KMS-11 (cell line): ENCODE measurements at regions not wholly inside any gene's neighbourhood (a gene's known extent, or its start where the extent isn't known, plus 50 kb on each side); places are given as distances from the start of the nearest gene placed in this dataset.

Source experiments
- H2AFZ ChIP-seq: fragments of 200-600 bp; sonication (generic); 2 replicates; pipeline ENCODE4 v1.6.1; 2016; ENCODE audit warnings: antibody characterized with exemption, mixed run types, low read depth
- H3K27ac ChIP-seq: fragments of 200-600 bp; sonication (generic); 2 replicates; pipeline ENCODE4 v1.6.1; 2016; ENCODE audit warnings: mild to moderate bottlenecking, mixed run types
- H3K27me3 ChIP-seq: fragments of 200-600 bp; sonication (generic); 2 replicates; pipeline ENCODE4 v1.6.1; 2017; ENCODE audit warnings: mild to moderate bottlenecking, low read depth, mixed run types, moderate library complexity; ENCODE audit not compliant: insufficient read depth
- H3K36me3 ChIP-seq: fragments of 200-600 bp; sonication (generic); 2 replicates; pipeline ENCODE4 v1.6.1; 2017; ENCODE audit warnings: mild to moderate bottlenecking, mixed run types; ENCODE audit not compliant: insufficient read depth
- H3K4me1 ChIP-seq: fragments of 200-600 bp; sonication (generic); 2 replicates; pipeline ENCODE4 v1.6.1; 2016; ENCODE audit warnings: mild to moderate bottlenecking, low read depth, mixed run types; ENCODE audit not compliant: poor library complexity, severe bottlenecking
- H3K4me2 ChIP-seq: fragments of 200-600 bp; sonication (generic); 2 replicates; pipeline ENCODE4 v1.7.0; 2016; ENCODE audit warnings: mild to moderate bottlenecking, mixed run types
- H3K4me3 ChIP-seq: fragments of 200-600 bp; sonication (generic); IDR thresholded peaks from 2 replicates; pipeline ENCODE4 v1.6.1; 2017; ENCODE audit warnings: low read depth, low read length, mixed read lengths; ENCODE audit not compliant: insufficient read depth
- H3K79me2 ChIP-seq: fragments of 200-600 bp; sonication (generic); 2 replicates; pipeline ENCODE4 v1.6.1; 2016; ENCODE audit warnings: low read depth, mixed run types; ENCODE audit not compliant: insufficient read depth
- H3K9ac ChIP-seq: fragments of 200-600 bp; sonication (generic); 2 replicates; pipeline ENCODE4 v1.6.1; 2016; ENCODE audit warnings: mild to moderate bottlenecking, mixed run types
- H4K20me1 ChIP-seq: fragments of 200-600 bp; sonication (generic); 2 replicates; pipeline ENCODE4 v1.6.1; 2016; ENCODE audit warnings: mild to moderate bottlenecking, mixed run types; ENCODE audit not compliant: insufficient read depth
- TF ChIP-seq, protein P1 (sequence below): fragments of 200-600 bp; sonication (generic); conservative IDR thresholded peaks from 2 replicates; pipeline ENCODE4 v1.6.1; 2017; ENCODE audit warnings: low read depth, mild to moderate bottlenecking, antibody characterized with exemption, low read length, moderate library complexity, mixed read lengths

GRCh38 chr5:136924490-136924889, 559.1 kb upstream of the TRPC7 start:
- H3K9ac ChIP-seq, result no peak overlapping the region
- no peaks in the 10 kb centered on the region for H3K27me3 ChIP-seq
- H3K4me1 ChIP-seq, result no peaks in the 10 kb centered on the region
- no peak overlapping the region for H3K4me2 ChIP-seq
- H3K79me2 ChIP-seq, result no peaks in the 10 kb centered on the region
- no peak overlapping the region for H3K27ac ChIP-seq
- no peaks in the 10 kb centered on the region for H4K20me1 ChIP-seq
- H3K4me3 ChIP-seq, result no peak overlapping the region
- H3K36me3 ChIP-seq, result no peaks in the 10 kb centered on the region
- TF ChIP-seq, protein P1, sequence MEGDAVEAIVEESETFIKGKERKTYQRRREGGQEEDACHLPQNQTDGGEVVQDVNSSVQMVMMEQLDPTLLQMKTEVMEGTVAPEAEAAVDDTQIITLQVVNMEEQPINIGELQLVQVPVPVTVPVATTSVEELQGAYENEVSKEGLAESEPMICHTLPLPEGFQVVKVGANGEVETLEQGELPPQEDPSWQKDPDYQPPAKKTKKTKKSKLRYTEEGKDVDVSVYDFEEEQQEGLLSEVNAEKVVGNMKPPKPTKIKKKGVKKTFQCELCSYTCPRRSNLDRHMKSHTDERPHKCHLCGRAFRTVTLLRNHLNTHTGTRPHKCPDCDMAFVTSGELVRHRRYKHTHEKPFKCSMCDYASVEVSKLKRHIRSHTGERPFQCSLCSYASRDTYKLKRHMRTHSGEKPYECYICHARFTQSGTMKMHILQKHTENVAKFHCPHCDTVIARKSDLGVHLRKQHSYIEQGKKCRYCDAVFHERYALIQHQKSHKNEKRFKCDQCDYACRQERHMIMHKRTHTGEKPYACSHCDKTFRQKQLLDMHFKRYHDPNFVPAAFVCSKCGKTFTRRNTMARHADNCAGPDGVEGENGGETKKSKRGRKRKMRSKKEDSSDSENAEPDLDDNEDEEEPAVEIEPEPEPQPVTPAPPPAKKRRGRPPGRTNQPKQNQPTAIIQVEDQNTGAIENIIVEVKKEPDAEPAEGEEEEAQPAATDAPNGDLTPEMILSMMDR, result no peak
- no peak overlapping the region for H2AFZ ChIP-seq

DNA sequence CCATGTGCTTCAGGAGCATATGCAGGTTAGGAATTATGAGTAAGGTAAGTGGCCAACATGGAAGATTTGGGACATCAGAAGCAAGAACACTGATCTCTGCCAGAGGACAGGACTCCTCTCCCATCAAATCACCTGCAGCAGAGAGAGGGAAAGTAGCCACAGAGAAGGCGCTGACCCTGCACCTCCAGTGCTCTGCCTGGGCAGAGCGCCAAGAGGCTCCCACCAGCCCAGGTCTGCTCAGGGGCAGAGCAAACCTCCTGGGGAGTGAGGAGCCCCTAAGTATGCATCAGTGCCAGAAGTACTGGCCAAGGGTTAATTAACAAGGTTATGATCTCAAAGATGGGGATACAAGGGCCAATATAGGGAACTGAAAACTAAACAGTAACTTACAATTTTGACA, 545.3 kb upstream of the TRPC7 start:
- no peak overlapping the region for H3K4me3 ChIP-seq
- no peaks in the 10 kb centered on the region for H3K79me2 ChIP-seq
- no peak overlapping the region for H2AFZ ChIP-seq
- TF ChIP-seq, protein P1, result no peak
- no peaks in the 10 kb centered on the region for H3K27me3 ChIP-seq
- H3K9ac ChIP-seq, result no peak overlapping the region
- no peaks in the 10 kb centered on the region for H3K36me3 ChIP-seq
- no peak overlapping the region for H3K4me2 ChIP-seq
- H3K4me1 ChIP-seq, result no peaks in the 10 kb centered on the region
- H3K27ac ChIP-seq, result no peak overlapping the region
- H4K20me1 ChIP-seq, result no peaks in the 10 kb centered on the region

GRCh38 chr5:136909906-136910305, 544.6 kb upstream of the TRPC7 start:
- Histone ChIP-seq H3K27me3 (no peaks in the 10 kb centered on the region), H3K27ac (no peak overlapping the region), H3K4me2 (no peak overlapping the region), H3K9ac (no peak overlapping the region), H4K20me1 (no peaks in the 10 kb centered on the region), H3K4me1 (no peaks in the 10 kb centered on the region), H3K36me3 (no peaks in the 10 kb centered on the region), H3K79me2 (no peaks in the 10 kb centered on the region), H2AFZ (no peak overlapping the region), H3K4me3 (no peak overlapping the region)
- TF ChIP-seq, protein P1, result no peak

DNA sequence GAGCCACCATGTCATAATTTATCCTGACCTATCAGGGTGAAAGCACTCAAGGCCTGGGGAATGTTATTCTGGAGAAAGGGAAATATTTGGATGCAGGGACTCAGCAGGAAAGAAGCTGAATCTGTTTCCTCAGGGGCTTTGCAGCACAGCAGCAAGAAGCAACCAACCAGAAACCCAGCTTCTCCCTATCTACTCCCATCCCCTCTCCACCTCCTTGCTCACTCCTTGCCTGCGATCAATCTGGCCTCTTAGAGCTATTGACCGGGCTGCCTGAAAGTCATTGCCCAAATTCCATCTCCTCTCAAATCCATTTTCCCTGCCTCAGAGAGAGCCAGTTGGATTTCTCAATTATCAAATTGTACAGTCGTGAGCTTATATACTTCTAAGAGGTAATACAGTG, 542.0 kb upstream of the TRPC7 start:
- TF ChIP-seq, protein P1, result no peak
- H3K4me3 ChIP-seq, result no peak overlapping the region
- no peak overlapping the region for H3K27ac ChIP-seq
- no peaks in the 10 kb centered on the region for H4K20me1 ChIP-seq
- no peak overlapping the region for H3K4me2 ChIP-seq
- no peaks in the 10 kb centered on the region for H3K4me1 ChIP-seq
- no peak overlapping the region for H3K9ac ChIP-seq
- no peaks in the 10 kb centered on the region for H3K79me2 ChIP-seq
- no peak overlapping the region for H2AFZ ChIP-seq
- H3K27me3 ChIP-seq, result no peaks in the 10 kb centered on the region
- no peaks in the 10 kb centered on the region for H3K36me3 ChIP-seq

DNA sequence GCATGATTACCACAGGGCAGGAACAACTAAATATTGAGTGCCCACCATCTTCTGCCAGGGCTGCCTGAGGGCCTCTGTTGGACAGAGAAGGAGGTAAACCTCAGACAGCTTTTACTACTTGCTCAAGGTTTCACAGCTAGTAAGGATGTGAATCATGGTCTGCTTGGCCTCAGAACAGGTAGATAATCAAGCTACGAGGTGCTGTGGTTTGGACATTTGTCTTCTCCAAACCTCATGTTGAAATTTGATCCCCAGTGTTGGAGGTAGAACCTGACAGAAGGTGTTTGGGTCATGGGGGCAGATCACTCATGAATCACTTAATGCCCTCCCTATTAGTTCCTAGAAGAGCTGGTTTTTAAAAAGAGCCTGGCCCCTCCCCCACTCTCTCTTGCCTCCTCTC, 541.2 kb upstream of the TRPC7 start:
- no peak overlapping the region for H2AFZ ChIP-seq

More for the DNA sequence above, 541.2 kb upstream of the TRPC7 start:
- Histone ChIP-seq H4K20me1 (no peaks in the 10 kb centered on the region), H3K4me2 (no peak overlapping the region), H3K27ac (no peak overlapping the region), H3K4me3 (no peak overlapping the region), H3K36me3 (no peaks in the 10 kb centered on the region), H3K79me2 (no peaks in the 10 kb centered on the region), H3K27me3 (no peaks in the 10 kb centered on the region), H3K9ac (no peak overlapping the region), H3K4me1 (no peaks in the 10 kb centered on the region)
- TF ChIP-seq, protein P1, result no peak
